Putamen (tissue), 1 donor: ENCODE measurements at regions not wholly inside any gene's neighbourhood (a gene's known extent, or its start where the extent isn't known, plus 50 kb on each side); places are given as distances from the start of the nearest gene placed in this dataset.

Experiments
- DNase-seq: peaks from one replicate; pipeline ENCODE4 v3.0.0-alpha.2; 2016; ENCODE audit warnings: low spot score

DNA sequence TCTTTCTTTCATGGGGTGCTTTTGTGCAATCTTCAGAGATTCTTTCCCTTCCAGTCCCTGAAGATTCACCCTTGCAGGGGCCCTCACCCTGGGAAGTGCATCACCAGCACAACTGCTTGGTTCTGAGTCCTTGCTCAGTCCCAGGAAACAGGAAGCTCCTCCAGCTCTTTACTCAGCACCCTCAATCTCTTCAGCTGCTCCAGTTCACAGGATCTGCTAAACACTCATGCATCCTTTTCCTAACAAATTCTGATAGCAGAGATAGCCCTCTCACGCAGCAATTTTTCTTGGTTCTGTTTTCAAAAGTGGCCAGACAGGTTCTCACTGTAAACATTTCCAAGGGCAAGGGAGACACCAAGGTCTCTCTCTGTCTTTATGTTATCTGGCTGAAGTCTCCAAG is 823.1 kb downstream of the LIG4 start:
- no peak for DNase-seq

DNA sequence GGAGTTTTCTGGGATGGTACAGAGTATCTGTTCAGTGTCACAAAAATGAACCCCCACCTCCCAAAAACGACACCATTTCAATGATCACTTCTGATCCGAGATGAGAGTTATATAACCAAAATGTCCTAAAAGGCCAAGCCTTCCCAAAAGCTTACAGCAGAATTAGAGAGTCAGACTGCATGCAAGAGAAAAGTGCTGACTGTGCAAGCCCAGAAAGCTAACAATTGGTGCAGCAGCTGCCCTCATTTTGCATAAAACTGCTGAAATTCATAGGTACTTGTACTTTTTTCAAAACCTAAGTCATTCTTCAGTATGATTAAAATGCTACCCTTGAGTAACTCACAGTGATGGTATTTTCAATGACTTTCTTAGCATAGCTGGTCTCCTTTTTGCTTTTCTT is 819.6 kb upstream of the ARGLU1 start:
- DNase-seq: no peak

- no peak for DNase-seq
Measured at GRCh38 chr13:107379407-107380155, 811.6 kb upstream of the ARGLU1 start.

- DNase-seq: peak; percentile 29
Measured at GRCh38 chr13:107376341-107377125, 808.6 kb upstream of the ARGLU1 start.

GRCh38 chr13:107375701-107376340 is 807.9 kb upstream of the ARGLU1 start:
- DNase-seq: no peak

GRCh38 chr13:107374038-107374437 is 806.1 kb upstream of the ARGLU1 start:
- DNase-seq: no peak

- DNase-seq: no peak
Measured at GRCh38 chr13:107373551-107373950, 805.6 kb upstream of the ARGLU1 start.

DNA sequence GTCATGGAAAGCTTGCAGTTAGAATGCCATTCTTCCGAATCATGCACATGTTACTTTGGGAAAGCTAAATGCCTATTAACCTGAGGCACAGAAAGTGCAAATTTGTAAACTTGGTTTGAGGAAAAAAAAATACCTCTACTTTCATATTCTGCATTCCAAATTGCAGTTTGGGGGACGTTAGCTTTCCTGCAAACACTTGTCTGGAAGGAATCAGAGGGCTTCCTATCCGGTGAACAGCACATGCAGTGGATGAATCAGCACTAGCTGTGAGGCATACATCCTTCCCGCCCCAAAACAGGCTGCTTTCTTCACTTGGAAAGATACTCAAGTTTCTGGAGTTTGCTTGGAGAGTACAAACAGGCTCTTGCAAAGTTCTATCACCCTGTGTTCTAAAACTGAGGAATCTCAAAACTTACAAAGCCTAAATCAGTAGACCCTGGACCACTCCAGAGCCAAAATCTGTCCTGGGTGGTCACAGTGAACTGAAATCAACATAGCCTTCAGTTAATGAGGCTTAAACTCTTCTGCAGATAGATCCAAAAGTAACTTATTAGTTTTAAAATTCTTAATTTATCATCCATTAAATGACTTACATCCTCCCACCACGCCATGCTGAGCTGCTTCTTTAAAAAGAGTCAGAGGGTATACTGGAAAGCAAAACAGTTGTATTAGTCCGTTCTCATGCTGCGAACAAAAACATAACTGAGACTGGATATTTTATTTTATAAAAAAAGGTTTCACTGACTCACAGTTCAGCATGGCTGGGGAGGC is 802.3 kb upstream of the ARGLU1 start:
- no peak for DNase-seq

GRCh38 chr13:107367258-107367657 is 799.3 kb upstream of the ARGLU1 start:
- no peak for DNase-seq

- no peak for DNase-seq
Measured at GRCh38 chr13:107365466-107366215, 797.7 kb upstream of the ARGLU1 start.

DNA sequence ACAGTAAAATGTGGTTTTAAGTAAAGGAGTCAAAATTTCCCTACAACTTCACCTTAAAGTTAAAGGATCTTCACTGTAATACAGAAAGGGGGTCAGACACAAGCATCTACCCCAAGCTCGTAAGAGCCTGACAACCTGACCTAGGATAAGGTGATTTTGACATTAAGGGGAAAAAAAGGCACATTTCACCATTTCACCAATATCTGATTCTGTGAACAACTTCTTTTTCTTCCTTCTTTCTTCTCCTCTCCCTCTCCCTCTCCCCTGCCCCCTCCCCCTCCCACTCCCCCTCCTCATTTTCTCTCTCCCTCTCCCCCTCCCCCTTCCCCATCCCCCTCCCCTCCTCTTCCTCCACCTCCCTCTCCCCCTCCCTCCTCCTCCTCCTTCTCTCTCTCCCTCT is 796.7 kb upstream of the ARGLU1 start:
- no peak for DNase-seq

DNA sequence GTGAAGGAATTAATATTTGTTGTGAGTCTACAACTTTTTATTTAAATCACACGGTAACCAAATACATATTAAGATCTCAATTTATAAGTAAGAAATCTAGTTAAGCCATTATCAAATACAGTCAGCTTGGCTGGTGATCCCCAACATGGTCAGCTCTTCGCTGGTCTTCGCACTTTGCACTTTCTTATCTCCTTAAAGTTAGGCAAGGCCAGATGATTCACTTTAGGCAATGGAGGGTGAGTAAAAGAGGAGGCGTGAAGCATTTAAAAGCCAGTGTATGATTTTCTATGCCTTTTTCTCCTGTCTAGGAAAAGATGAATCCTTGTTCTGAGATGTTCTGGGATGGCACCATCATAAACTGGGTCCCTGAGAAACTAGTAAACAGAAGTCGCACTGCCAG is 793.7 kb upstream of the ARGLU1 start:
- DNase-seq: no peak

DNA sequence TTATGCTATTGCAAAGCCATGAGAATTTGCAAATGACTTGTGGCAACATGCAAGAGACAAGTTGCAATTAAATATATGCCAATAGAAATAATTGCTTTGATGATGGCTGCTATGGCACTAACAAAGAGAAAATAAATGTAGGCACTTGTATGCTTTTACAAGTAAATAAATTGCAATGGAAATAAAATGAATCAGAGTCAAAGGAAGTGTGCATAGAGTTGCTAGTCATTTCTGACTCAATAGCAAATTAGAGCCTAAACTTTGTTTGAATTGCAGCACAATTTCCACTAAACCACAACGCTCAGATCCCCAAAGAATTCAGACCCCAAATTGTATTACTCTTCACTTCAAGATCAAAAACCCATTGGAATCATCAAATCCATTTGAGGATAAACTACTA is 792.1 kb upstream of the ARGLU1 start:
- no peak for DNase-seq

GRCh38 chr13:107358866-107359265 is 790.9 kb upstream of the ARGLU1 start:
- DNase-seq: no peak

DNA sequence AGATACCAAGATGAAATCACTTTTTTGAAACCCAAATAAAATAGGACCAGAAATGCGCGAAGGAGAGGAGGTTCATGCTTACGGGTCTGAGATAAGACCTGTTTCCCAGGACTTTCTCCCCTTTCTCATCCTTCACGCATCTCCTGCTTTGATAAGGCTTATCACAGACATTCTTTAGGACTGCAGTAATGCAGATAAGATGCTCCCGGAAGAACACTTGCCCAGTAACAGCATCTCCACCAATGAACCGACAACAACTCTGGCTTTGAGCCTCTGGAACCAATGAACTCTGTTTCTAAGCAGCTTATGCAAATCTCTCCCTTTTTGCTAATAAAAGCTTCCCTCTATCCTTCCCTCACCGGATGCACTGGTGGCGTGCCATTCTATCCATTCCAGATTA is 783.4 kb upstream of the ARGLU1 start:
- no peak for DNase-seq

DNA sequence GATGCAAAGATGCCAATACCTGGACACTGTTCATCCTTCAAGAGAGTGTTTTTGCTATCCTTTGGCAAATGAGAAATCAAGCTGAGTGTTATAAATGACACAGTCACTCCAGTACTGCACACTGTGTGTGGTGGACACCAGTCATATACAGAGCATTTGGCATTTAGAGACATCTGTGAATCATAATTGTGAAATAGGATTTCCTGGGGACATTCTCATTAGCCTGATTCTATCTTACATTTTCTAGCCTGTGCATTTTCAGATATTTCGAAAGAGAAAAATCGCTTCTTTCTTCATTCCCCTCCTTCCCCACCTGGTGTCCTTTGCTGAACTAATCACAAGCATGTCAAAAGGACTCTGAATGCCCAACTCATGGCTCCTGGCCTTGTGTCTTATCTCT is 781.0 kb upstream of the ARGLU1 start:
- DNase-seq: no peak

DNA sequence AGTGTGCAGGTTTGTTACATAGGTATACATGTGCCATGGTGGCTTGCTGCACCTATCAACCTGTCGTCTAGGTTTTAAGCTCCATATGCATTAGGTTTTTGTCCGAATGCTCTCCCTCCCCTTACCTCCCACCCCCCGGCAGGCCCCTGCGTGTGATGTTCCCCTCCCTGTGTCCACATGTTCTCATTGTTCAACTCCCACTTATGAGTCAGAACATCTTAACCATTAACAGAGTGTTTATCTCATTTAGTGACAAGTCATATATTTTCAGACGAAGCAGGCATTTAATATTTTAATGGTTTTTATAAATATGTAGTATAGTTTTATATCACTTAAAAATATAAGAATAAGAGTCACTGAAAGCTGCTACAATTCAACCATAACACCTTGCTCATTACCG is 780.5 kb upstream of the ARGLU1 start:
- DNase-seq: no peak

DNA sequence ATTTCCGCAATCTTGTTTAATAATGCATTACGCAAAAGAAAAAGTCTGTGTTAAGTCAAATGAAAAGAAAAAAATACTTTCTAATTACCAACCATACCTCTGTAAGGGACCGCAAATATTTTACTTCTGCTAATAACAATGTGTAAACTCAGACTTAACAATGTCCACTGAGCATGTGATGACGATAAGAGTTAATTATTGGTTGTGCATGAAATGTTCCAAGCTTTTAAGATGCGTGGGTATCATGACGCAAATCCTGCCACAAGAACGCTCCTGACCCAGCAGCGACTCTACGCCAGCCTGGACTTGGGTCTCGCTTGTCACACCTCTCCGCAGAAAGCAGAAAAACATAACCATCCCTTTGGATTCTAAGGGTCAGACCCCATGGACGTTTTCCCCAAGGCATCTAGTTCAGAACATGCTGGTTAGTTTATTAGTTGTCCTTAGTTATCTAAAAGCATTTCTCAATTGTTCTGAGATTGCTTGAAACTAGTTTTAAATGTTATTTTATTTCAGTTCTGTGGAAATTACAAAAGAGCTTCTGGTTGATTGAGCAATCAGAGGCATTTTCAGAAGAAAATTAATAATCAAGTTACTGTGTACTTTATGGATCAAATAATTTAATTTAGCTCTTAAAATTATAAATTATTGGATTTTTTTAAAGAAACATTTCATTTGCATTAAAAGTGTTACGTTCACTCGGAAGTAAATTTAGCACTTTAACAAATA is 779.9 kb upstream of the ARGLU1 start:
- DNase-seq: no peak

DNA sequence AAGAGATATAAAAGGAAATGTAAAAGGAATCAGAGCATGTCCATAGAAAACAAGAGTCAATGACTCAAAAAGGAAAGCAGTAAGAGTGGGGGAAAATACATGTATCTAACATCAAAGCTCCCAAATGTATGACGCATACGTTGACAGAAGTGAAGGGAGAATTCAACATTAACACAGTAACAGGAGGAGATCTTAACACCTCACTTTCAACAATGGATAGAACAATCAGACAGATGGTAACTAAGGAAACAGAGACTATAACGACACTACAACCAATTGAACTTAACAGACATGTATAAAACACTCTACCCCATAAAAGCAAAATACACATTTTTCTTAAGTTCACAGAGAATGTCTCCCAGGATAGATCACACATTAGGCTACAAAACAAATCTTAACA is 774.8 kb upstream of the ARGLU1 start:
- no peak for DNase-seq

GRCh38 chr13:107339209-107339608 is 771.3 kb upstream of the ARGLU1 start:
- no peak for DNase-seq

- no peak for DNase-seq
Measured at GRCh38 chr13:107332188-107332587, 764.3 kb upstream of the ARGLU1 start.
